ENCODE measurements at regions not wholly inside any gene's neighbourhood (a gene's known extent, or its start where the extent isn't known, plus 50 kb on each side); places are given as distances from the start of the nearest gene placed in this dataset.

- H3K9me3 ChIP-seq (ENCODE audit: control insufficient read depth, low read depth, low read length), result no peaks in the 10 kb centered on the region
- H3K4me1 ChIP-seq (ENCODE audit: control insufficient read depth, low read depth, low read length), result peaks cover 13% of the 10 kb centered on the region
- no peaks in the 10 kb centered on the region for H3K27me3 ChIP-seq (ENCODE audit: control insufficient read depth, insufficient read depth, low read length)
- no peak overlapping the region for H3K9ac ChIP-seq (ENCODE audit: low read length)
- no peak overlapping the region for H3K27ac ChIP-seq (ENCODE audit: low read length)
- H3K36me3 ChIP-seq (ENCODE audit: control insufficient read depth, low read depth, low read length), result no peaks in the 10 kb centered on the region
- H3K4me3 ChIP-seq (ENCODE audit: low read length), result no peak overlapping the region
Measured at GRCh38 chr5:175120412-175120811, 323.6 kb downstream of the DRD1 start.

DNA sequence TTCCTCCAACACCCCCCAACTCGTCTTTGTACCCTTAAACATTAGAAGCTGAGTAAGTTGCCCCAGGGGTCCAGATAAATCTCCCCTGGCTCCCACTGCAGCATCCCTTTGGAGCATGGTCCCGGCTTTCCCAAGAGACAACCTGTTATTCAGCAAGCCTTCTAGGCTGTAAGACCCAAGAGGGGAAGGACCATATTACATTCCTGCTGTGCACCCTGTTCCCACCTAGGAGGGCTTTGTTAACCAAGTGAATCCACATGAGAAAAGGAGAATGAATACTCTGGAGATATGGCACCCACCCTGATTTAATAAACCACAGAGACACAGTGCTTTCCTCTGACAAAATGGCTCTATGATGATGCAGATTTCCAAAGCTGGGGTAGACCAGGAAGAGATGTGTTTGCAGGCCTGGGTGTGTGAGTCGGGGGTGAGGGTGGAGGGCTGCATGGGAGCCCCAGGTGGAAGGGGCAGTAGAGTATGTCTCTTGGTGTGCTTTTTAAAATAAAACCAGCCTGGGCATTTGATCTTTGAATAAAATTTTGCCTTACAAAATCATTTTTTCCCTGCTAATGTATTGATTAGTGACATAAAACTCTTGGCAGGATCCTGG, 325.2 kb downstream of the DRD1 start:
- H3K4me3 ChIP-seq (ENCODE audit: low read length), result no peak overlapping the region
- no peak overlapping the region for H3K27ac ChIP-seq (ENCODE audit: low read length)
- H3K27me3 ChIP-seq (ENCODE audit: control insufficient read depth, insufficient read depth, low read length), result no peaks in the 10 kb centered on the region
- peaks cover 13% of the 10 kb centered on the region for H3K4me1 ChIP-seq (ENCODE audit: control insufficient read depth, low read depth, low read length)
- no peak overlapping the region for H3K9ac ChIP-seq (ENCODE audit: low read length)
- no peaks in the 10 kb centered on the region for H3K9me3 ChIP-seq (ENCODE audit: control insufficient read depth, low read depth, low read length)
- H3K36me3 ChIP-seq (ENCODE audit: control insufficient read depth, low read depth, low read length), result no peaks in the 10 kb centered on the region

DNA sequence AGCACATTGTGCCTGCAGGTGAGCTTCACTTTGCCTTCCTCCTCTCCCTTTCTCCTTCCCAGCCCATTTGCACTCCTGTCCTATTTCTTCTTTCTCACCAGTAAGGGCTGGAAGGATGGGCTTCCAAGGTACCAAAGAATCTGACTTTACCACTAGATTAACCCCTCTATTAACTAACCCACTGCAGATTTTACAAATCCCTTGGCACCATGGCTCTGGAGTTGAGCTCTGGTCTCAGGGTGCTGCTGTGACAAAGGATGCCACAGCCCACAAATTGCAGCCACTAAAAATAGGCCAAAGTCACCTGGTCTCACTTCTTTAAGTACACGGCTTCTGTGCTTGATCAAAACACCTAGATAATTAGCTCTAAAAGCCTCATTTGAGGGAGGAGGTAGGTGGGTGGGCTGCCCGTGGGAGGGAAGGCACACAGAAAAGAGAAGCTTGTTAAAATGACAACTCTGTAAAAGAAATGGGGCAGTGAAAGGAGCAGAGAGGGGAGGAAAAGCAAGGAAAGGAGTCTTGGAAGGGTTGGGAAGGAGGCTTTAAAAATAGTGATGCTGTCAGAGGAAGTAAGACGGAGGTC, 327.4 kb downstream of the DRD1 start:
- peaks cover 13% of the 10 kb centered on the region for H3K4me1 ChIP-seq (ENCODE audit: control insufficient read depth, low read depth, low read length)
- H3K36me3 ChIP-seq (ENCODE audit: control insufficient read depth, low read depth, low read length), result no peaks in the 10 kb centered on the region
- no peaks in the 10 kb centered on the region for H3K9me3 ChIP-seq (ENCODE audit: control insufficient read depth, low read depth, low read length)
- H3K27ac ChIP-seq (ENCODE audit: low read length), result no peak overlapping the region
- no peak overlapping the region for H3K4me3 ChIP-seq (ENCODE audit: low read length)
- no peaks in the 10 kb centered on the region for H3K27me3 ChIP-seq (ENCODE audit: control insufficient read depth, insufficient read depth, low read length)
- H3K9ac ChIP-seq (ENCODE audit: low read length), result no peak overlapping the region

DNA sequence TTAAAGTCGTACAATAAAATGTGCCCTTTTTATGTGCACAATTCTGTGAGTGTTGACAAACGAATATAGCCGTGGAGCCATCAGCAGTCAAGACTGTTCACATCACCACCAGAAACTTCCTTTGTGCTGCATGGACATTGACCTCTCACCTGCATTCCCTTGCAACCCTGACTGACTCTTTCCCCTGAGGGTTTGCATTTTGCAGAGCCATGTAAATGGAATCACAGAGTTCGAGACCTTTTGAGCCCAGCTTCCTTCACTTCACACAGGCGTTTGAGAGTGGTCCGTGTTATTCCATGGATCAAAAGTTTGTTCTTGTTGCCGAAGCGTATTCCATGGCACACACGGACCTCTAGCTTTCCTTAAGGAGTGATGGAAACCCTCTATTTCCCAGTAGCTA, 328.2 kb downstream of the DRD1 start:
- Histone ChIP-seq H3K27me3 (ENCODE audit: control insufficient read depth, insufficient read depth, low read length) (no peaks in the 10 kb centered on the region), H3K9me3 (ENCODE audit: control insufficient read depth, low read depth, low read length) (no peaks in the 10 kb centered on the region), H3K27ac (ENCODE audit: low read length) (no peak overlapping the region), H3K4me3 (ENCODE audit: low read length) (no peak overlapping the region), H3K4me1 (ENCODE audit: control insufficient read depth, low read depth, low read length) (peaks cover 13% of the 10 kb centered on the region), H3K9ac (ENCODE audit: low read length) (no peak overlapping the region), H3K36me3 (ENCODE audit: control insufficient read depth, low read depth, low read length) (no peaks in the 10 kb centered on the region)

GRCh38 chr5:175113947-175114346, 330.0 kb downstream of the DRD1 start:
- H3K36me3 ChIP-seq (ENCODE audit: control insufficient read depth, low read depth, low read length), result no peaks in the 10 kb centered on the region
- H3K4me1 ChIP-seq (ENCODE audit: control insufficient read depth, low read depth, low read length), result peaks cover 10% of the 10 kb centered on the region
- no peak overlapping the region for H3K27ac ChIP-seq (ENCODE audit: low read length)
- H3K9me3 ChIP-seq (ENCODE audit: control insufficient read depth, low read depth, low read length), result peaks cover 5% of the 10 kb centered on the region
- no peak overlapping the region for H3K9ac ChIP-seq (ENCODE audit: low read length)
- H3K4me3 ChIP-seq (ENCODE audit: low read length), result no peak overlapping the region
- no peaks in the 10 kb centered on the region for H3K27me3 ChIP-seq (ENCODE audit: control insufficient read depth, insufficient read depth, low read length)

- no peak overlapping the region for H3K27ac ChIP-seq (ENCODE audit: low read length)
- no peaks in the 10 kb centered on the region for H3K36me3 ChIP-seq (ENCODE audit: control insufficient read depth, low read depth, low read length)
- no peaks in the 10 kb centered on the region for H3K27me3 ChIP-seq (ENCODE audit: control insufficient read depth, insufficient read depth, low read length)
- H3K4me3 ChIP-seq (ENCODE audit: low read length), result no peak overlapping the region
- no peaks in the 10 kb centered on the region for H3K4me1 ChIP-seq (ENCODE audit: control insufficient read depth, low read depth, low read length)
- peaks cover 8% of the 10 kb centered on the region for H3K9me3 ChIP-seq (ENCODE audit: control insufficient read depth, low read depth, low read length)
- no peak overlapping the region for H3K9ac ChIP-seq (ENCODE audit: low read length)
Measured at GRCh38 chr5:175109058-175109755, 334.8 kb downstream of the DRD1 start.

DNA sequence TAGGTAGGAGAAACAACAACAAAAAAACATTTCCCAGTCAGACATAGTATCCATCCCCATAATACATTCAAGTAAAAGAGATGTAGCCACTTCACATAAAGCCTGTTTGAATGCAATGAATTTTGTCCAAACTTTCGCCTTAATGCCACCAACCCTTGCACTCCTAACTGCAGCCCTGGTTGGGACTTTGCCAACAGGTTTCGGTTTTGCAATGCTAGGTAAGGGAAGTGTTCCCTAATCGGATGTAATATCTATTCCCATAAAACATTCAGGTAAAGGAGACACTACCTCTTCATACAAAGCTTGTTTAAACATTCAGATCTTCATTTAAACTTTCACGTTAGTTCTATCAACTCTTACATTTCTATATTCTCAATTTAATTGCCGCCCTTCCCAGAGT, 336.1 kb downstream of the DRD1 start:
- Histone ChIP-seq H3K27ac (ENCODE audit: low read length) (no peak overlapping the region), H3K4me1 (ENCODE audit: control insufficient read depth, low read depth, low read length) (no peaks in the 10 kb centered on the region), H3K36me3 (ENCODE audit: control insufficient read depth, low read depth, low read length) (no peaks in the 10 kb centered on the region), H3K4me3 (ENCODE audit: low read length) (no peak overlapping the region), H3K9me3 (ENCODE audit: control insufficient read depth, low read depth, low read length) (peaks cover 8% of the 10 kb centered on the region), H3K27me3 (ENCODE audit: control insufficient read depth, insufficient read depth, low read length) (no peaks in the 10 kb centered on the region), H3K9ac (ENCODE audit: low read length) (no peak overlapping the region)

- Histone ChIP-seq H3K27ac (ENCODE audit: low read length) (no peak overlapping the region), H3K27me3 (ENCODE audit: control insufficient read depth, insufficient read depth, low read length) (no peaks in the 10 kb centered on the region)
Measured at GRCh38 chr5:175107028-175107588, 336.9 kb downstream of the DRD1 start.

DNA sequence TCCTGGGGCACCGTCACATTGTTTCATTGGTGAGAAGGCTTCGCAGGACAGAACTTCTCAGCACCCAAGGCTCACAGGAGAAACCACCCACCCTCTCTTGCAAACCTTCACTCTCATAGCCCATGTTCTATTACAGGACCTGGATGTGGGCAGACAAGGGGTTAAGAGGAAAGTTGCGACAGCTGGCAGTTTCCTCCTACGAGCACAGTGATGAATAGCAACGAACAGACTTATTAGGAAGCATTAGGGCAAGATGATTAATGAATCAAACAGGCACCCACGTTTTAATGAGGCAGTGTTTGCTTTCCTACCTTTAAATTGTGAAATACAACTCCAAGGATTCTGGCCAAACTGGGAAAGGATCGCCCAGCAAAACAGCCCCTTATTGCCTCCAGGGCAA, 339.3 kb downstream of the DRD1 start:
- Histone ChIP-seq H3K27me3 (ENCODE audit: control insufficient read depth, insufficient read depth, low read length) (no peaks in the 10 kb centered on the region), H3K9me3 (ENCODE audit: control insufficient read depth, low read depth, low read length) (peaks cover 8% of the 10 kb centered on the region), H3K4me3 (ENCODE audit: low read length) (no peak overlapping the region), H3K4me1 (ENCODE audit: control insufficient read depth, low read depth, low read length) (no peaks in the 10 kb centered on the region), H3K9ac (ENCODE audit: low read length) (no peak overlapping the region), H3K36me3 (ENCODE audit: control insufficient read depth, low read depth, low read length) (no peaks in the 10 kb centered on the region), H3K27ac (ENCODE audit: low read length) (no peak overlapping the region)

More at GRCh38 chr5:175107028-175107588, 336.9 kb downstream of the DRD1 start:
- Histone ChIP-seq H3K9ac (ENCODE audit: low read length) (no peak overlapping the region), H3K4me3 (ENCODE audit: low read length) (no peak overlapping the region), H3K36me3 (ENCODE audit: control insufficient read depth, low read depth, low read length) (no peaks in the 10 kb centered on the region), H3K9me3 (ENCODE audit: control insufficient read depth, low read depth, low read length) (peaks cover 8% of the 10 kb centered on the region), H3K4me1 (ENCODE audit: control insufficient read depth, low read depth, low read length) (no peaks in the 10 kb centered on the region)

DNA sequence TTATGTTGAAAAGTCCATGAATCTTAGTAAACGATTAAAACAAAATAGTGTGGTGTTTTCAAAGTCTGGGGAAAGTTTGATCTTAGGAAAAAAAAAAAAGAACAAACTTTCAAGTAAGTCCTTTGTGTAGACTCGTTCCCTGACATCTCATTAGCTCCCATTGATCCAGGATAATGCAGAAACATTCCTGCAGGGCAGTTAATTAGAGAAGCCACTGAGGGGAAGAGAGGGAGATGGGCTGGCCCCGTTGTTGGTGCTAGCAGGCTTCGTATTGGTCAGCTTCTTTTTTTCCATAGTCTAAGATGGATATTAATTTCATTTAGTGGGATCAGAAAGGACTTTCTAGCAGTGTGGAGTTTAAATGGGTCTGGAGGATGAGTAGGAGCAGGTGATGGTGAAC, 340.2 kb downstream of the DRD1 start:
- no peak overlapping the region for H3K27ac ChIP-seq (ENCODE audit: low read length)
- H3K27me3 ChIP-seq (ENCODE audit: control insufficient read depth, insufficient read depth, low read length), result no peaks in the 10 kb centered on the region
- H3K9ac ChIP-seq (ENCODE audit: low read length), result no peak overlapping the region
- no peaks in the 10 kb centered on the region for H3K4me1 ChIP-seq (ENCODE audit: control insufficient read depth, low read depth, low read length)
- no peak overlapping the region for H3K4me3 ChIP-seq (ENCODE audit: low read length)
- no peaks in the 10 kb centered on the region for H3K36me3 ChIP-seq (ENCODE audit: control insufficient read depth, low read depth, low read length)
- H3K9me3 ChIP-seq (ENCODE audit: control insufficient read depth, low read depth, low read length), result peaks cover 1% of the 10 kb centered on the region

DNA sequence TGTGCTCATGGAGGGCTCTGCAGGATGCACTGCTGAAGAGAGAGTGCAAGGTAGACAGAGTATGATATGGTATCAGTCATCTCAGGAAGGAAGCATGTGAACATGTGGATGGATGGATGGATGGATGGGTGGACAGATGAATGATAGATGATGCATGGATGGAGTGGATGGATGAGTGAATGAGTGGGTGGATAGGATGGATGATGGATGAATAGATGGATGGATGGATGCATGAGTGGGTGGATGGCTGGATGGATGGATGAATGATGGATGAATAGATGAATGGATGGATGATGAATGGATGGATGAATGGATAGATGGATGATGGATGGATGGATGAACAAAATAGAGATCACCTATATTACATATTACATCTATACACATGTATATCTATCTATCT, 341.3 kb downstream of the DRD1 start:
- Histone ChIP-seq H3K4me1 (ENCODE audit: control insufficient read depth, low read depth, low read length) (no peaks in the 10 kb centered on the region), H3K9me3 (ENCODE audit: control insufficient read depth, low read depth, low read length) (no peaks in the 10 kb centered on the region), H3K4me3 (ENCODE audit: low read length) (no peak overlapping the region), H3K36me3 (ENCODE audit: control insufficient read depth, low read depth, low read length) (no peaks in the 10 kb centered on the region), H3K27ac (ENCODE audit: low read length) (no peak overlapping the region), H3K27me3 (ENCODE audit: control insufficient read depth, insufficient read depth, low read length) (no peaks in the 10 kb centered on the region), H3K9ac (ENCODE audit: low read length) (no peak overlapping the region)

Measured in iPS-18a (cell line).